Natural killer cell (primary cell): ENCODE measurements at regions not wholly inside any gene's neighbourhood (a gene's known extent, or its start where the extent isn't known, plus 50 kb on each side); places are given as distances from the start of the nearest gene placed in this dataset.

Source experiments
- ATAC-seq, 3 donors: fragments of 150-1000 bp in 2 of 3; fragments of 200-7000 bp in 1 of 3; cut with Tn5 transposase; 1 replicate in 1 of 3; 2 replicates in 2 of 3; pipeline ENCODE4 v1.10.0; 2021; ENCODE audit warnings: mild to moderate bottlenecking in 2 of 3, moderate library complexity in 2 of 3
- DNase-seq, 2 donors: peaks; one replicate each; pipeline versions ENCODE4 v3.0.0 to v3.0.0-alpha.2; 2013 to 2021; ENCODE audit warnings: mixed read lengths in 1 of 2
- H3K27ac ChIP-seq: one replicate; pipeline ENCODE4 v1.5.1; 2013; ENCODE audit warnings: mild to moderate bottlenecking, low read length
- H3K27me3 ChIP-seq: one replicate; pipeline ENCODE4 v1.6.1; 2013; ENCODE audit warnings: low read length; ENCODE audit not compliant: control insufficient read depth, insufficient read depth
- H3K36me3 ChIP-seq: one replicate; pipeline ENCODE4 v1.6.1; 2013; ENCODE audit warnings: low read length; ENCODE audit not compliant: control insufficient read depth, insufficient read depth
- H3K4me1 ChIP-seq: one replicate; pipeline ENCODE4 v1.6.1; 2013; ENCODE audit warnings: low read length; ENCODE audit not compliant: control insufficient read depth, insufficient read depth
- H3K4me3 ChIP-seq: one replicate; pipeline ENCODE4 v1.5.1; 2013; ENCODE audit warnings: low read length
- H3K9me3 ChIP-seq: one replicate; pipeline ENCODE4 v1.6.1; 2013; ENCODE audit warnings: low read length; ENCODE audit not compliant: control insufficient read depth, insufficient read depth
- H3K27ac Mint-ChIP-seq, 2 donors: one replicate each; pipeline ENCODE4 v1.8.0; 2022; ENCODE audit warnings: mild to moderate bottlenecking in 2 of 2, mixed read lengths in 2 of 2, moderate library complexity in 1 of 2
- H3K27me3 Mint-ChIP-seq, 2 donors: one replicate each; pipeline ENCODE4 v1.8.0; 2022; ENCODE audit warnings: low read depth in 2 of 2, mixed read lengths in 2 of 2
- H3K36me3 Mint-ChIP-seq: one replicate; pipeline ENCODE4 v1.8.0; 2022; ENCODE audit warnings: mixed read lengths
- H3K4me1 Mint-ChIP-seq, 2 donors: one replicate each; pipeline ENCODE4 v1.8.0; 2022; ENCODE audit warnings: mixed read lengths in 2 of 2
- H3K4me3 Mint-ChIP-seq: one replicate; pipeline ENCODE4 v1.8.0; 2022; ENCODE audit warnings: mild to moderate bottlenecking, moderate library complexity, mixed read lengths
- H3K9me3 Mint-ChIP-seq, 2 donors: one replicate each; pipeline ENCODE4 v1.8.0; 2022; ENCODE audit warnings: mixed read lengths in 2 of 2
- CTCF ChIP-seq: fragments of 200-600 bp; IDR thresholded peaks from one replicate; pipeline ENCODE4 v1.8.0; 2022; ENCODE audit warnings: antibody characterized with exemption
- WGBS: methylation state at CpG from one replicate; pipeline ENCODE4 v1.1.7; 2013; ENCODE audit warnings: missing lambda C conversion rate; ENCODE audit not compliant: insufficient coverage; 5-methylcytosine and 5-hydroxymethylcytosine counted together
- intact Hi-C: fragments of 100-400 bp; cut with micrococcal nuclease; formaldehyde crosslinking; loops from one replicate; pipeline ENCODE4 v1.14.2; 2022

DNA sequence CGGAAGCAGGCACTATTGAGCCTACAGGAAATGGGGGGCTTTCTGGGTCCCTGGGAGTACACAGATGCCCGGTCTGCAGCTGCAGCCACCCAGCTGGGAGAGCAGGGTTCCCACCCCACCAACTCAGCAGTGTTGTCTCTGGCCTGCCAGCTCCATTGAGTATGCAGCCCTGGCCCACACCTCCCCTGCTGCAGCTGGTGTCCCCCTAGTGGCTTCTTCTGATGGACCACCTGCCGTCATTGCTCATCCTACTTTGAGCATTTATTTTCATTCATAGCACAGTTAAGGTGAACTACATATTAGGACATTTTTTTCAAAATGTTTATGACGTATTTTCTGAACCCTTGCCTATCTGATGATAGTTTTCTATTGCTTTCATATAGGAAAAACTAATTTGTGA is 189.8 kb upstream of the LYPLAL1 start:
- H3K27ac Mint-ChIP-seq, result no peak overlapping the region
- 79% methylated on average over 3 of the region's 4 CpGs for WGBS

GRCh38 chr1:218985424-218985984 is 188.2 kb upstream of the LYPLAL1 start:
- no peak for TF ChIP-seq CTCF
- no peaks in the 10 kb centered on the region for H3K4me1 Mint-ChIP-seq
- DNase-seq, result no peak
- Histone ChIP-seq H3K4me3 (no peak overlapping the region), H3K4me1 (no peaks in the 10 kb centered on the region), H3K36me3 (no peaks in the 10 kb centered on the region), H3K9me3 (peaks cover 8% of the 10 kb centered on the region), H3K27me3 (no peaks in the 10 kb centered on the region), H3K27ac (no peak overlapping the region)
- no peak overlapping the region for H3K27ac Mint-ChIP-seq
- 29% methylated on average over 2 of the region's 2 CpGs for WGBS
- no peak for ATAC-seq
- intact Hi-C loops, result no loop called here
- H3K4me3 Mint-ChIP-seq, result no peak overlapping the region
- no peaks in the 10 kb centered on the region for H3K27me3 Mint-ChIP-seq
- no peaks in the 10 kb centered on the region for H3K36me3 Mint-ChIP-seq
- H3K9me3 Mint-ChIP-seq, result peaks cover 8 to 15% of the 10 kb centered on the region in 2 donors

More for the DNA sequence above, 189.8 kb upstream of the LYPLAL1 start:
- H3K27me3 ChIP-seq, result no peaks in the 10 kb centered on the region
- no peak for TF ChIP-seq CTCF
- no peaks in the 10 kb centered on the region for H3K36me3 ChIP-seq
- no peak overlapping the region for H3K4me3 ChIP-seq
- Mint-ChIP-seq H3K4me1 (no peaks in the 10 kb centered on the region), H3K36me3 (no peaks in the 10 kb centered on the region), H3K4me3 (no peak overlapping the region), H3K27me3 (no peaks in the 10 kb centered on the region), H3K9me3 (peaks cover 9 to 14% of the 10 kb centered on the region in 2 donors)
- no peak overlapping the region for H3K27ac ChIP-seq
- H3K9me3 ChIP-seq, result peaks cover 2% of the 10 kb centered on the region
- ATAC-seq (no peak), DNase-seq (no peak)
- intact Hi-C loops, result no loop called here
- H3K4me1 ChIP-seq, result no peaks in the 10 kb centered on the region

DNA sequence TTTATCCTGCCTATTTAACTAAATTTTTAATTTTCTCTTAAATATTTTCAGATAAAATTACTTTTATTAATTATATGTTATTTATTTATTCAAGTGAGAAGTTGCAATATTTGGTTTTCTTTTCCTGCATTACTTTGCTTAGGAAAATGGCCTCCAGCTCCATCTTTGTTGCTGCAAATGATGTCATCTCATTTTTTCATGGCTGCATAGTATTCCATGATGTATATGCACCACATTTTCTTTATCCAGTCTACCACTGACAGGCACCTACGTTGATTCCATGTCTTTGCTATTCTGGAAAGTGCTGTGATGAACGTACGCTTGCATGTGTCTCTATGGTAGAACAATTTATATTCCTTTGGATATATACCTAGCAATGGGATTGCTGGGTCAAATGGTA is 186.9 kb upstream of the LYPLAL1 start:
- H3K27ac ChIP-seq, result no peak overlapping the region
- no peaks in the 10 kb centered on the region for H3K4me1 ChIP-seq
- Mint-ChIP-seq H3K4me3 (no peak overlapping the region), H3K27ac (no peak overlapping the region), H3K9me3 (peaks cover 7 to 13% of the 10 kb centered on the region in 2 donors), H3K4me1 (no peaks in the 10 kb centered on the region), H3K27me3 (no peaks in the 10 kb centered on the region), H3K36me3 (no peaks in the 10 kb centered on the region)
- no peak for ATAC-seq
- no CpG with 5 or more reads among the region's 3 CpGs for WGBS
- H3K4me3 ChIP-seq, result no peak overlapping the region
- no peaks in the 10 kb centered on the region for H3K36me3 ChIP-seq
- no peak for TF ChIP-seq CTCF
- intact Hi-C loops, result no loop called here
- no peak for DNase-seq
- no peaks in the 10 kb centered on the region for H3K27me3 ChIP-seq
- H3K9me3 ChIP-seq, result peaks cover 8% of the 10 kb centered on the region

DNA sequence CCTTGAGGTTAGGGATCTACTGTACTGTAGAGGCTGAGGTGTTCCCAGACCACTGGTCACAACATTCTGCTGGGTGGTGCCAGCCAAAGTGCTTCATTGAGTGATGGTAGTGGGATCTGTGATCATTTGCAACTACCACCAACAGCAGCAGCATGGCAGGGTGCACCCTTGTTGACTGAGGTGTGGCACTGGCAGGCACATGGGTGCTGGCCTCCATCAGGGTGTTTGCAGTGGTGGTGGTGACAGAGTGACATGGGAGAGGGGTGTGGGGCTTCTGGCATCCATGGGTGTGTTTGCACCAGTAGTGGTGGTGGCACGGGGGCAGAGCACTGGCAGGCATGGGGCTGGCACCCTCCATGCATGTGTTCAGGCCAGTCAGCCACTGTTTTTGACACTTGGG is 183.7 kb upstream of the LYPLAL1 start:
- no peak for ATAC-seq
- Mint-ChIP-seq H3K27ac (no peak overlapping the region), H3K9me3 (peaks cover 4 to 9% of the 10 kb centered on the region in 2 donors), H3K27me3 (no peaks in the 10 kb centered on the region), H3K36me3 (no peaks in the 10 kb centered on the region), H3K4me3 (no peak overlapping the region), H3K4me1 (no peaks in the 10 kb centered on the region)
- 85% methylated on average over 1 of the region's 1 CpG for whole genome bisulfite sequencing
- Histone ChIP-seq H3K27me3 (no peaks in the 10 kb centered on the region), H3K27ac (no peak overlapping the region), H3K9me3 (peaks cover 6% of the 10 kb centered on the region), H3K4me1 (no peaks in the 10 kb centered on the region), H3K36me3 (no peaks in the 10 kb centered on the region), H3K4me3 (no peak overlapping the region)
- intact Hi-C loops, result no loop called here
- no peak for TF ChIP-seq CTCF
- no peak for DNase-seq
